ENCODE measurements at regions not wholly inside any gene's neighbourhood (a gene's known extent, or its start where the extent isn't known, plus 50 kb on each side); places are given as distances from the start of the nearest gene placed in this dataset.
"Not testable (repeated sequence)": the region's sequence is repeated elsewhere in the genome, so short reads cannot be mapped to it uniquely, and the experiment has no call there.

- ATAC-seq (no peak), DNase-seq (ENCODE audit: low spot score) (no peak)
Observed at GRCh38 chr3:196147116-196147515, 64.1 kb downstream of the ZDHHC19 start.

- DNase-seq (ENCODE audit: low spot score) = no peak
- no peak for ATAC-seq
Observed at GRCh38 chr3:196145468-196146262, 63.8 kb upstream of the TFRC start.

- no peak for DNase-seq (ENCODE audit: low spot score)
- ATAC-seq = no peak
Observed at GRCh38 chr3:196144383-196145105, 62.7 kb upstream of the TFRC start.

GRCh38 chr3:196143708-196144382 is 62.0 kb upstream of the TFRC start:
- ATAC-seq (no peak), DNase-seq (ENCODE audit: low spot score) (peak; percentile 54)

- DNase-seq (ENCODE audit: low spot score) (peak; percentile 94), ATAC-seq (peak; percentile 84)
Observed at GRCh38 chr3:196142202-196142956, 60.5 kb upstream of the TFRC start.

GRCh38 chr3:196141866-196142201 is 59.9 kb upstream of the TFRC start:
- no peak for ATAC-seq
- DNase-seq (ENCODE audit: low spot score) = no peak

- ATAC-seq (no peak), DNase-seq (ENCODE audit: low spot score) (no peak)
Observed at GRCh38 chr3:196141052-196141865, 59.4 kb upstream of the TFRC start.

- DNase-seq (ENCODE audit: low spot score) (no peak), ATAC-seq (no peak)
Observed at GRCh38 chr3:196140224-196140623, 58.3 kb upstream of the TFRC start.

- ATAC-seq = no peak
- no peak for DNase-seq (ENCODE audit: low spot score)
Observed at GRCh38 chr3:196139281-196139680, 57.4 kb upstream of the TFRC start.

- DNase-seq (ENCODE audit: low spot score) = peak; percentile 74
- peak; percentile 23 for ATAC-seq
Observed at GRCh38 chr3:196138482-196139254, 56.8 kb upstream of the TFRC start.

GRCh38 chr3:196136640-196136989 is 54.7 kb upstream of the TFRC start:
- peak; percentile 8 for ATAC-seq
- peak; percentile 68 for DNase-seq (ENCODE audit: low spot score)

- peak; percentile 94 for ATAC-seq
- DNase-seq (ENCODE audit: low spot score) = peak; percentile 82
Observed at GRCh38 chr3:196135693-196136639, 54.1 kb upstream of the TFRC start.

GRCh38 chr3:196134691-196135090 is 52.8 kb upstream of the TFRC start:
- no peak for ATAC-seq
- DNase-seq (ENCODE audit: low spot score) = no peak

- DNase-seq (ENCODE audit: low spot score); ATAC-seq: not testable (repeated sequence)
Observed at GRCh38 chr3:196133869-196134268, 52.0 kb upstream of the TFRC start.

GRCh38 chr3:196131921-196132320 is 50.0 kb upstream of the TFRC start:
- DNase-seq (ENCODE audit: low spot score) (no peak), ATAC-seq (no peak)
